WERI-Rb-1 (cell line): ENCODE measurements at regions not wholly inside any gene's neighbourhood (a gene's known extent, or its start where the extent isn't known, plus 50 kb on each side); places are given as distances from the start of the nearest gene placed in this dataset.

Experiments
- DNase-seq: peaks from one replicate; pipeline ENCODE4 v3.0.0-alpha.2; 2020
- H3K27ac ChIP-seq: fragments of 250-450 bp; sonication (Bioruptor Pico); 2 replicates; pipeline ENCODE4 v1.5.1; 2020; ENCODE audit warnings: mild to moderate bottlenecking, moderate library complexity
- H3K27me3 ChIP-seq: fragments of 250-450 bp; sonication (Bioruptor Pico); 2 replicates; pipeline ENCODE4 v1.5.1; 2021; ENCODE audit warnings: mild to moderate bottlenecking, low read depth, moderate library complexity; ENCODE audit not compliant: insufficient read depth, severe bottlenecking
- H3K36me3 ChIP-seq: fragments of 250-450 bp; sonication (Bioruptor Pico); 2 replicates; pipeline ENCODE4 v1.5.1; 2020; ENCODE audit warnings: mild to moderate bottlenecking, moderate library complexity
- H3K4me3 ChIP-seq: 2 replicates; pipeline ENCODE4 v1.5.1; 2011; ENCODE audit warnings: low read depth, mild to moderate bottlenecking, control low read depth, low read length
- H3K9me3 ChIP-seq: fragments of 250-450 bp; sonication (Bioruptor Pico); 2 replicates; pipeline ENCODE4 v1.5.1; 2021; ENCODE audit warnings: mild to moderate bottlenecking, moderate library complexity; ENCODE audit not compliant: severe bottlenecking
- CTCF ChIP-seq: IDR thresholded peaks from 2 replicates; pipeline ENCODE4 v1.5.1; 2011; ENCODE audit warnings: low read depth, mild to moderate bottlenecking, control low read depth, inconsistent platforms, low read length

GRCh38 chr2:154551649-154552048 lies 146.8 kb upstream of the KCNJ3 start:
- TF ChIP-seq CTCF, result no peak
- Histone ChIP-seq H3K27me3 (no peaks in the 10 kb centered on the region), H3K27ac (no peak overlapping the region), H3K4me3 (no peak overlapping the region), H3K9me3 (no peaks in the 10 kb centered on the region), H3K36me3 (no peaks in the 10 kb centered on the region)
- no peak for DNase-seq

DNA sequence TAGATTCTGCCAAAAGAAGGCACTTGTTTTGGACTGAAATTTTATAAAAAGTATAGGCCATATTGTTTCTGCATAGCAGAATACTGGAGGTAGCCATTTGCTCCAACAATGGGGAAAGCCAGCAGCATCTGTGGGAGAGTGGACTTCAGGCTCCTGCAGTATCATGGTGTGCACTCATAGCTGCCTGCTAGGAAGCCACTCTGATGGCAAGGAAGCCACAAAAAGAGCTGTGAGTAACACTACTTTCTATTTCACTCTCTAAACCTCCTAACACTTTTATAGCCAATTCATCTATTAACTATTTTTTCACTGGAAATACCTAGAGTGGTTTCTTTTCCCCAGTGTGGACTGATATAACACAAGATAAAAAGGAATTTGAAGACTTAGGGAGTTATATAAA lies 144.4 kb upstream of the KCNJ3 start:
- Histone ChIP-seq H3K9me3 (no peaks in the 10 kb centered on the region), H3K36me3 (no peaks in the 10 kb centered on the region), H3K4me3 (no peak overlapping the region), H3K27me3 (no peaks in the 10 kb centered on the region), H3K27ac (no peak overlapping the region)
- no peak for DNase-seq
- no peak for TF ChIP-seq CTCF

DNA sequence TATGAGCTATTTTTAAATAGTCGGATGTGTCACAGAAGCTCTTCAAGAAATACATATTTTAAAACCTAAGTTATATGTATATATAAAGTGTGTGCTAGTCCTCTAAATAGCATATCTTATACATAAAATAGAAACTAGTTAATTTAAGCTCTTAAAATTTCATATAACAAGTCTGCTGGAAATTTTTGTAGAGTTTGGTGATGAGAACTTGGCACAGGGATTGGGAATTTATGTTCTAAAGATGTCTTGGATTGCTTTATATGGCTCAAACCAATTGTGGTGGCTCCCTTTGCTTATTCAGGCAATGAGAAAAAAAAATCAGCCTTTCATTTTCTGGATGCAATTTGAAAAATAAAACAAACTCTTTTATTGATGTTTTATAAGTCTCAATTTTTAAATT lies 142.8 kb upstream of the KCNJ3 start:
- Histone ChIP-seq H3K27me3 (no peaks in the 10 kb centered on the region), H3K36me3 (no peaks in the 10 kb centered on the region), H3K9me3 (no peaks in the 10 kb centered on the region), H3K4me3 (no peak overlapping the region), H3K27ac (no peak overlapping the region)
- DNase-seq, result no peak
- no peak for TF ChIP-seq CTCF

- DNase-seq, result no peak
- Histone ChIP-seq H3K27ac (no peak overlapping the region), H3K9me3 (no peaks in the 10 kb centered on the region), H3K36me3 (no peaks in the 10 kb centered on the region), H3K27me3 (no peaks in the 10 kb centered on the region), H3K4me3 (no peak overlapping the region)
- no peak for TF ChIP-seq CTCF
These were observed 142.3 kb upstream of the KCNJ3 start for GRCh38 chr2:154556146-154556545.

GRCh38 chr2:154556607-154557006 lies 141.9 kb upstream of the KCNJ3 start:
- TF ChIP-seq CTCF, result no peak
- no peak overlapping the region for H3K27ac ChIP-seq
- no peak for DNase-seq
- no peaks in the 10 kb centered on the region for H3K36me3 ChIP-seq
- no peak overlapping the region for H3K4me3 ChIP-seq
- no peaks in the 10 kb centered on the region for H3K27me3 ChIP-seq
- H3K9me3 ChIP-seq, result no peaks in the 10 kb centered on the region

- Histone ChIP-seq H3K9me3 (no peaks in the 10 kb centered on the region), H3K27ac (no peak overlapping the region), H3K36me3 (no peaks in the 10 kb centered on the region), H3K4me3 (no peak overlapping the region), H3K27me3 (no peaks in the 10 kb centered on the region)
- no peak for TF ChIP-seq CTCF
- DNase-seq, result no peak
These were observed 140.6 kb upstream of the KCNJ3 start for GRCh38 chr2:154557906-154558305.
